Suprapubic skin (tissue), 3 donors: ENCODE measurements at regions not wholly inside any gene's neighbourhood (a gene's known extent, or its start where the extent isn't known, plus 50 kb on each side); places are given as distances from the start of the nearest gene placed in this dataset.

Experiments used
- EP300 ChIP-seq: sonication (generic); formaldehyde crosslinking; IDR thresholded peaks from one replicate; pipeline ENCODE4 v1.6.1; 2017; ENCODE audit warnings: antibody characterized with exemption
- POLR2A ChIP-seq, 2 donors: fragments of 450-650 bp; IDR thresholded peaks; one replicate each; pipeline ENCODE4 v1.6.1; 2017; ENCODE audit warnings: antibody characterized with exemption in 2 of 2, mild to moderate bottlenecking in 2 of 2, moderate library complexity in 2 of 2
- TF ChIP-seq, protein P1 (sequence below), 2 donors: fragments of 200-600 bp in 1 of 2; fragments of 450-650 bp in 1 of 2; sonication (generic) in 1 of 2; IDR thresholded peaks; one replicate each; pipeline ENCODE4 v1.5.1; 2016 to 2019; ENCODE audit warnings: antibody characterized with exemption in 2 of 2, mild to moderate bottlenecking in 1 of 2, moderate library complexity in 1 of 2

GRCh38 chr20:48295445-48295903 is 510.2 kb upstream of the SULF2 start:
- TF ChIP-seq, protein P1, sequence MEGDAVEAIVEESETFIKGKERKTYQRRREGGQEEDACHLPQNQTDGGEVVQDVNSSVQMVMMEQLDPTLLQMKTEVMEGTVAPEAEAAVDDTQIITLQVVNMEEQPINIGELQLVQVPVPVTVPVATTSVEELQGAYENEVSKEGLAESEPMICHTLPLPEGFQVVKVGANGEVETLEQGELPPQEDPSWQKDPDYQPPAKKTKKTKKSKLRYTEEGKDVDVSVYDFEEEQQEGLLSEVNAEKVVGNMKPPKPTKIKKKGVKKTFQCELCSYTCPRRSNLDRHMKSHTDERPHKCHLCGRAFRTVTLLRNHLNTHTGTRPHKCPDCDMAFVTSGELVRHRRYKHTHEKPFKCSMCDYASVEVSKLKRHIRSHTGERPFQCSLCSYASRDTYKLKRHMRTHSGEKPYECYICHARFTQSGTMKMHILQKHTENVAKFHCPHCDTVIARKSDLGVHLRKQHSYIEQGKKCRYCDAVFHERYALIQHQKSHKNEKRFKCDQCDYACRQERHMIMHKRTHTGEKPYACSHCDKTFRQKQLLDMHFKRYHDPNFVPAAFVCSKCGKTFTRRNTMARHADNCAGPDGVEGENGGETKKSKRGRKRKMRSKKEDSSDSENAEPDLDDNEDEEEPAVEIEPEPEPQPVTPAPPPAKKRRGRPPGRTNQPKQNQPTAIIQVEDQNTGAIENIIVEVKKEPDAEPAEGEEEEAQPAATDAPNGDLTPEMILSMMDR (IDR thresholded peaks at IDR 0.05), result no peak
- no peak for TF ChIP-seq POLR2A (IDR thresholded peaks at IDR 0.05)
- TF ChIP-seq EP300, result no peak
